ENCODE measurements at regions not wholly inside any gene's neighbourhood (a gene's known extent, or its start where the extent isn't known, plus 50 kb on each side); places are given as distances from the start of the nearest gene placed in this dataset.

DNA sequence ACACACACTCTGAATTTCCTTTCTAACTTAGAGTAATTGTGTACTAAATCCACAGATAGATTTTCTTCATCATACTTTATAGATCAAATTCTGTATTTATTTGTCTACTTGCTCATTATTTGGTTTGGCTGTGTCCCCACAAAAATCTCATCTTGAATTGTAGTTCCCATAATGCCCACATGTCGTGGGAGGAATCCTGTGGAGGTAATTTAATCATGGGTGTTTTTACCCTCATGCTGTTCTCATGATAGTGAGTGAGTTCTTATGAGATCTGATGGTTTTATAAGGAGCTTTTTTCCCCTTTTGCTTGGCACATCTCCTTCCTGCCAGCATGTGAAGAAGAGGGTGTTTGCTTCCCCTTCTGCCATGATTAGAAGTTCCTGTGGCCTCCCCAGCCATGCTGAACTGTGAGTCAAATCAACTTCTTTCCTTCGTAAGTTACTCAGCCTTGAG is 198.3 kb upstream of the TGFBR2 start:
- no peaks in the 10 kb centered on the region for H3K4me1 ChIP-seq (ENCODE audit: low read length)
- no peak overlapping the region for H3K4me3 ChIP-seq (ENCODE audit: low read length)
- no peak overlapping the region for H3K9ac ChIP-seq (ENCODE audit: low read length)
- no peak overlapping the region for H3K4me2 ChIP-seq (ENCODE audit: low read depth, low read length, poor library complexity, severe bottlenecking)
- H3K79me2 ChIP-seq (ENCODE audit: low read length): no peaks in the 10 kb centered on the region
- no peak for DNase-seq
- H3K27ac ChIP-seq (ENCODE audit: low read length): no peak overlapping the region
- no peak overlapping the region for H2AFZ ChIP-seq (ENCODE audit: low read length)
- H3K36me3 ChIP-seq (ENCODE audit: insufficient read depth, low read length): no peaks in the 10 kb centered on the region
- H3K9me3 ChIP-seq (ENCODE audit: low read length): peaks cover 11% of the 10 kb centered on the region
- H3K27me3 ChIP-seq (ENCODE audit: low read length): no peaks in the 10 kb centered on the region
- H3K9me2 ChIP-seq (replicated peaks; ENCODE audit: insufficient read depth, low read length): no peaks in the 10 kb centered on the region
- no peaks in the 10 kb centered on the region for H4K20me1 ChIP-seq (ENCODE audit: insufficient read depth, low read depth, low read length)

DNA sequence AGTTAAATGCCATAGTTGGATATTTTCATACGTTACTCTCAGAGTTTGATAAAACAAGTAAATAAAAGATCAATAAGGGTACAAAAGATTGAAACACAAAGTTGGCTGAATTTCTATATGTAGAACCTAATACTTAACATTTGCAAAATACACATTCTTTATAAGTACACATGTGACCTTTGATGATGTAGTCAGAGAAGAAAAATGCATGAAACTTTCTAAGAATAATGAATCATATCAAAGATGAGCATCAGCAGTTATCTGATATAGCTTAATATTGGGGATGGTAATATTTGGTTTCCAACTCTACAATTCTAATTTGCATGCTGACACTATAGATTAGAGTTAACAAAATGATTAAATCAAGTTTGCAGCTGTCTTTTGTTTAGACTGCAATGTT is 188.0 kb upstream of the TGFBR2 start:
- Histone ChIP-seq H3K27ac (ENCODE audit: low read length) (no peak overlapping the region), H3K9ac (ENCODE audit: low read length) (no peak overlapping the region), H3K4me1 (ENCODE audit: low read length) (no peaks in the 10 kb centered on the region), H3K9me2 (replicated peaks; ENCODE audit: insufficient read depth, low read length) (no peaks in the 10 kb centered on the region), H3K4me2 (ENCODE audit: low read depth, low read length, poor library complexity, severe bottlenecking) (no peak overlapping the region), H3K4me3 (ENCODE audit: low read length) (no peak overlapping the region), H3K9me3 (ENCODE audit: low read length) (peaks cover 8% of the 10 kb centered on the region; the same call in 1 of the 2 replicates), H2AFZ (ENCODE audit: low read length) (no peak overlapping the region), H3K79me2 (ENCODE audit: low read length) (no peaks in the 10 kb centered on the region), H4K20me1 (ENCODE audit: insufficient read depth, low read depth, low read length) (no peaks in the 10 kb centered on the region), H3K27me3 (ENCODE audit: low read length) (no peaks in the 10 kb centered on the region), H3K36me3 (ENCODE audit: insufficient read depth, low read length) (no peaks in the 10 kb centered on the region)
- no peak for DNase-seq

DNA sequence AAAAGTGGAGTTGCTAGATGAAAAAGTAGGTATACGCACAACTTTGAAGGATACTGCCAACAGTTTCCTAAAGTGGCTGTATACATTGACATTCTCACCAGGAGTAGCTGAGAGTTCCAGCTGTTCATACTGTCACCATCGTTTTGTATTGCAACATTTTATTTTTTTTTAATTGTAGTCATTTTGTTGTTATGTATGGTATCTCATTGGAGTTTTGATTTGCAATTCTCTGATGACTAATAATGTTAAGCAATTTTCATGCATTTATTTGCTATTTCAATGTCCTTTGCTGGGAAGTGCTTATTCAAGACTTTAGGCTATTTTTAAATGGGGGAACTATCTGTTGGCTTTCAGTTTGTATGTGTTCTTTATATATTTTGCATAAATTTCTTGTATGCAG is 185.1 kb upstream of the TGFBR2 start:
- Histone ChIP-seq H3K27ac (ENCODE audit: low read length) (no peak overlapping the region), H3K9me3 (ENCODE audit: low read length) (peaks cover 26% of the 10 kb centered on the region; the same call in 1 of the 2 replicates), H3K4me3 (ENCODE audit: low read length) (no peak overlapping the region), H4K20me1 (ENCODE audit: insufficient read depth, low read depth, low read length) (no peaks in the 10 kb centered on the region), H3K9me2 (replicated peaks; ENCODE audit: insufficient read depth, low read length) (no peaks in the 10 kb centered on the region), H3K79me2 (ENCODE audit: low read length) (no peaks in the 10 kb centered on the region), H3K27me3 (ENCODE audit: low read length) (no peaks in the 10 kb centered on the region), H3K4me2 (ENCODE audit: low read depth, low read length, poor library complexity, severe bottlenecking) (no peak overlapping the region), H3K4me1 (ENCODE audit: low read length) (no peaks in the 10 kb centered on the region), H3K9ac (ENCODE audit: low read length) (no peak overlapping the region), H2AFZ (ENCODE audit: low read length) (no peak overlapping the region), H3K36me3 (ENCODE audit: insufficient read depth, low read length) (no peaks in the 10 kb centered on the region)
- DNase-seq: no peak

DNA sequence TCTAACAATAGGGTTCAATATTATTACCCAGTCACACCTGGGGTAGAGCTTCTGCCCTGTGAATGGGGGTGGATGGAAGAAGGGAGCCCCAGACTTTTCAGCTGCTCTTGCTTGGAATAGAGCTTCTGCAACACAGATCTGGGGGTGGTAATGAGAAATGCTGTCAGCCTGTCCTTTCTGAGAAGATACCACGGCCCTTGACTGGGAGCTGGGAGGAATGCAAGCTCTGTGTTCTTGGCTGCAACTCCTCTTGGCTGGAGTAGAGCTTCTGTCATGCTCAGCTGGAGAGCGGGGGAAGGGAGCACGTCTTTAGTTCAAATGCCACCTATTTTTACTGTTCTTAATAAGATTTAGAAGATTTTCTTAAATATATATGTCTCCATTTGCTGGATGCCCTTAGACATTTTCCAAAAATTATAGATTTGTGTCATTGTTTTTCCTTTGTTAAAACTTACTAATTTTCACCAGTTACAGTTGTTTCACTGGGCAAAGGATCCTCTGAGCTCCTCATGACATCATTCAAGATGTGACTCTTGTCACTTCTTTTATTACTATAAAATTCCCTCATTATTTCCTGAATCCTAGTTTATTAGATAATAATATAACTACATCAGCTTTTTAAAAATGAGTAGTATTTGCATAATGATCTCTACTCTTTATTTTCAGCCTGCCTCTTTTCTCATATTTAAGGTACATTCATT is 180.0 kb upstream of the TGFBR2 start:
- Histone ChIP-seq H3K4me2 (ENCODE audit: low read depth, low read length, poor library complexity, severe bottlenecking) (no peak overlapping the region), H3K27ac (ENCODE audit: low read length) (no peak overlapping the region), H3K9me3 (ENCODE audit: low read length) (peaks cover 24% of the 10 kb centered on the region; the same call in 1 of the 2 replicates), H3K27me3 (ENCODE audit: low read length) (no peaks in the 10 kb centered on the region), H3K9ac (ENCODE audit: low read length) (no peak overlapping the region), H3K79me2 (ENCODE audit: low read length) (no peaks in the 10 kb centered on the region), H3K4me1 (ENCODE audit: low read length) (no peaks in the 10 kb centered on the region), H2AFZ (ENCODE audit: low read length) (no peak overlapping the region), H3K36me3 (ENCODE audit: insufficient read depth, low read length) (no peaks in the 10 kb centered on the region), H3K4me3 (ENCODE audit: low read length) (no peak overlapping the region), H3K9me2 (replicated peaks; ENCODE audit: insufficient read depth, low read length) (no peaks in the 10 kb centered on the region), H4K20me1 (ENCODE audit: insufficient read depth, low read depth, low read length) (no peaks in the 10 kb centered on the region)
- no peak for DNase-seq

- H3K4me1 ChIP-seq (ENCODE audit: low read length): no peaks in the 10 kb centered on the region
- peaks cover 24% of the 10 kb centered on the region; the same call in 1 of the 2 replicates for H3K9me3 ChIP-seq (ENCODE audit: low read length)
- no peak overlapping the region for H2AFZ ChIP-seq (ENCODE audit: low read length)
- H3K4me2 ChIP-seq (ENCODE audit: low read depth, low read length, poor library complexity, severe bottlenecking): no peak overlapping the region
- H4K20me1 ChIP-seq (ENCODE audit: insufficient read depth, low read depth, low read length): no peaks in the 10 kb centered on the region
- DNase-seq: no peak
- no peaks in the 10 kb centered on the region for H3K27me3 ChIP-seq (ENCODE audit: low read length)
- no peak overlapping the region for H3K4me3 ChIP-seq (ENCODE audit: low read length)
- H3K36me3 ChIP-seq (ENCODE audit: insufficient read depth, low read length): no peaks in the 10 kb centered on the region
- no peak overlapping the region for H3K9ac ChIP-seq (ENCODE audit: low read length)
- H3K27ac ChIP-seq (ENCODE audit: low read length): no peak overlapping the region
- no peaks in the 10 kb centered on the region for H3K79me2 ChIP-seq (ENCODE audit: low read length)
- H3K9me2 ChIP-seq (replicated peaks; ENCODE audit: insufficient read depth, low read length): no peaks in the 10 kb centered on the region
Measured at GRCh38 chr3:30428251-30428650, 178.2 kb upstream of the TGFBR2 start.

DNA sequence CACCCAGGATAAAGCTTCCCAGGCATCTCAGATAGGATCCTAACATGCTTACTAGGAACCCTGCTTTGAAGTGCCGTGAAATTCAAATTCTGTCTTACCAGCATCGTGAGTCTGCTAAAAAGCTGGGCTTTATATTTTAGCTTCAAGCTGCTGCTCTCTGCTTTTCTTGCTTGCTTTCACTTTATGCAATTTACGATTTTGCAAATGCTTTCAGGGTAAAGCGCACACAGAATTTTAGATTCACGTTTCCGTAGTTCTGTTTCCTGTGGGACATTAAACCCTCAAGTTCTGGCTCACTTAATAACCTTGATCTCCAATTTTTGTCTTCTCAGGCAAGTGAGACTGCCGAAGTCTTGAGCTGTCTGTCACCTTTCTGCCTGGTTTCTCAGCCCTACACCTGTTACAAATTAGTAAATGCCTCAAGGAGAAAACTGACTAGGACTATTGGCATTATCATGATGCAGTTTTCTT is 170.5 kb upstream of the TGFBR2 start:
- no peaks in the 10 kb centered on the region for H3K79me2 ChIP-seq (ENCODE audit: low read length)
- H3K4me3 ChIP-seq (ENCODE audit: low read length): no peak overlapping the region
- 0 out of 2 replicates have a peak, but pooled peaks cover 3% of the 10 kb centered on the region for H3K9me3 ChIP-seq (ENCODE audit: low read length)
- no peak for DNase-seq
- no peak overlapping the region for H3K27ac ChIP-seq (ENCODE audit: low read length)
- H3K36me3 ChIP-seq (ENCODE audit: insufficient read depth, low read length): no peaks in the 10 kb centered on the region
- H2AFZ ChIP-seq (ENCODE audit: low read length): no peak overlapping the region
- H3K9me2 ChIP-seq (replicated peaks; ENCODE audit: insufficient read depth, low read length): no peaks in the 10 kb centered on the region
- H3K4me1 ChIP-seq (ENCODE audit: low read length): no peaks in the 10 kb centered on the region
- H4K20me1 ChIP-seq (ENCODE audit: insufficient read depth, low read depth, low read length): no peaks in the 10 kb centered on the region
- no peaks in the 10 kb centered on the region for H3K27me3 ChIP-seq (ENCODE audit: low read length)
- H3K9ac ChIP-seq (ENCODE audit: low read length): no peak overlapping the region
- H3K4me2 ChIP-seq (ENCODE audit: low read depth, low read length, poor library complexity, severe bottlenecking): no peak overlapping the region

- no peak overlapping the region for H2AFZ ChIP-seq (ENCODE audit: low read length)
- H3K9me2 ChIP-seq (replicated peaks; ENCODE audit: insufficient read depth, low read length): no peaks in the 10 kb centered on the region
Measured at GRCh38 chr3:30437171-30437601, 169.2 kb upstream of the TGFBR2 start.

DNA sequence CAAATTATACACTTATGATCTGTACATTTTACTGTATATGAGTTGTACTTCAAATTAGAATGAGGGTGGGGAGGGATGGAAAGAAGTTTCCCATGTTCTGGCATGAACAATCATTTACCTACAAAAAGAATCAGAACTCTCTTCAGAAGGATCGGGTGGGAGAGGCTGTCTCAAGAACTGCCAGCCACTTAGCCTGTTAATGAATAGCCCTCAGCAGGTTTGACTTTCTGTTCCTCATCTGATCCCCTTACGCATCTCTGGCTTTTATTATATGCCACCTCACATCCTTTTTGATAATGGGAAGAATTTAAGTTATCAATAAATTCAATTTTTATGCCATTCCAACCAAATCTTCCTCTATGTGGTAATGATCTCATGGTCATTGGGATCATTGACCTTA is 168.3 kb upstream of the TGFBR2 start:
- no peak overlapping the region for H3K4me3 ChIP-seq (ENCODE audit: low read length)
- 0 out of 2 replicates have a peak, but pooled peaks cover 8% of the 10 kb centered on the region for H3K9me3 ChIP-seq (ENCODE audit: low read length)
- H3K4me2 ChIP-seq (ENCODE audit: low read depth, low read length, poor library complexity, severe bottlenecking): no peak overlapping the region
- H3K4me1 ChIP-seq (ENCODE audit: low read length): no peaks in the 10 kb centered on the region
- no peaks in the 10 kb centered on the region for H4K20me1 ChIP-seq (ENCODE audit: insufficient read depth, low read depth, low read length)
- no peak overlapping the region for H3K9ac ChIP-seq (ENCODE audit: low read length)
- H2AFZ ChIP-seq (ENCODE audit: low read length): no peak overlapping the region
- DNase-seq: no peak
- no peaks in the 10 kb centered on the region for H3K9me2 ChIP-seq (replicated peaks; ENCODE audit: insufficient read depth, low read length)
- no peaks in the 10 kb centered on the region for H3K36me3 ChIP-seq (ENCODE audit: insufficient read depth, low read length)
- no peak overlapping the region for H3K27ac ChIP-seq (ENCODE audit: low read length)
- H3K79me2 ChIP-seq (ENCODE audit: low read length): no peaks in the 10 kb centered on the region
- H3K27me3 ChIP-seq (ENCODE audit: low read length): no peaks in the 10 kb centered on the region

More at GRCh38 chr3:30437171-30437601, 169.2 kb upstream of the TGFBR2 start:
- Histone ChIP-seq H3K4me3 (ENCODE audit: low read length) (no peak overlapping the region), H3K4me1 (ENCODE audit: low read length) (no peaks in the 10 kb centered on the region), H3K79me2 (ENCODE audit: low read length) (no peaks in the 10 kb centered on the region), H3K27me3 (ENCODE audit: low read length) (no peaks in the 10 kb centered on the region), H3K36me3 (ENCODE audit: insufficient read depth, low read length) (no peaks in the 10 kb centered on the region), H3K9me3 (ENCODE audit: low read length) (0 out of 2 replicates have a peak, but pooled peaks cover 3% of the 10 kb centered on the region), H3K9ac (ENCODE audit: low read length) (no peak overlapping the region), H3K27ac (ENCODE audit: low read length) (no peak overlapping the region), H4K20me1 (ENCODE audit: insufficient read depth, low read depth, low read length) (no peaks in the 10 kb centered on the region), H3K4me2 (ENCODE audit: low read depth, low read length, poor library complexity, severe bottlenecking) (no peak overlapping the region)
- DNase-seq: no peak
